GM12874 (cell line): ENCODE measurements at regions not wholly inside any gene's neighbourhood (a gene's known extent, or its start where the extent isn't known, plus 50 kb on each side); places are given as distances from the start of the nearest gene placed in this dataset.

Experiments used
- TF ChIP-seq, protein P1 (sequence below): IDR thresholded peaks from 2 replicates; pipeline ENCODE4 v1.5.1; 2011; ENCODE audit warnings: low read depth, mild to moderate bottlenecking, control low read depth, low read length, moderate library complexity; ENCODE audit not compliant: insufficient read depth

DNA sequence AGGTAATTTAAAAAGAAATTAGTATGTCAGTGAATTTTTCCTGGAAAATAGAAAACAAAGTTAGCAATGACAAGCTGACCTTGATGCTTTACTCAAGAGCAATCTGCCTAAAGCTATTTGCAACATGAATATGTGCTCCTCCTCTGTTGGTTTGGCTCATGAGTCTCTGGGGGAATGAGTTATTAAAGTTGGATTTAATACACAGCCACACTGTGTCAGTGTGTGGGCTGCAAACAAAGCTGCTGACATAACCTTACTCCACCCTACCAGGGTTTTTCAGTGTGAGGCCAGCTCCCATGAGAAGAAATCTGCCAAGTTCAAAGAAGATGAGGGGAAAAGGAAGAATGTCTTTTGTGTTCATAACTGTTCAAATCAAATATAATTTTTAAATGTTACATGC, 280.5 kb downstream of the TLL1 start:
- TF ChIP-seq, protein P1, sequence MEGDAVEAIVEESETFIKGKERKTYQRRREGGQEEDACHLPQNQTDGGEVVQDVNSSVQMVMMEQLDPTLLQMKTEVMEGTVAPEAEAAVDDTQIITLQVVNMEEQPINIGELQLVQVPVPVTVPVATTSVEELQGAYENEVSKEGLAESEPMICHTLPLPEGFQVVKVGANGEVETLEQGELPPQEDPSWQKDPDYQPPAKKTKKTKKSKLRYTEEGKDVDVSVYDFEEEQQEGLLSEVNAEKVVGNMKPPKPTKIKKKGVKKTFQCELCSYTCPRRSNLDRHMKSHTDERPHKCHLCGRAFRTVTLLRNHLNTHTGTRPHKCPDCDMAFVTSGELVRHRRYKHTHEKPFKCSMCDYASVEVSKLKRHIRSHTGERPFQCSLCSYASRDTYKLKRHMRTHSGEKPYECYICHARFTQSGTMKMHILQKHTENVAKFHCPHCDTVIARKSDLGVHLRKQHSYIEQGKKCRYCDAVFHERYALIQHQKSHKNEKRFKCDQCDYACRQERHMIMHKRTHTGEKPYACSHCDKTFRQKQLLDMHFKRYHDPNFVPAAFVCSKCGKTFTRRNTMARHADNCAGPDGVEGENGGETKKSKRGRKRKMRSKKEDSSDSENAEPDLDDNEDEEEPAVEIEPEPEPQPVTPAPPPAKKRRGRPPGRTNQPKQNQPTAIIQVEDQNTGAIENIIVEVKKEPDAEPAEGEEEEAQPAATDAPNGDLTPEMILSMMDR = no peak

DNA sequence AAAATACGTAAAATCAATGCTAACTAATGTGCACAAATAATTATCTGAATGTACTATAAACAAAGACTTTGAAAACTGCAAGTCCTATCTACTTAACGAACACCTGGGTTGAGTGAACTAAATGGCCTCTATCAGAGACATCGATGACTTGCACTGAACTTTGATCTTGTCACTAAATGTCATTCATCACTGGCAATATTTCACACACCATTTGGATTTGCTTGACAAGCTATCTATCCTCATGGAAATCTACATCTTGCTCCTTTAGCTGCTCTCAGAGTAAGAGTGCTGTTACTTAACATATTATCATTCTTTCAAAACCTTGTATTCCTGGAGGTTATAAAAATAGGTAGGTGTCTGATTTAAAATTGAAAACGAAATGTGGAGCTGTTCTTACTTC, 289.3 kb downstream of the TLL1 start:
- TF ChIP-seq, protein P1 = no peak

DNA sequence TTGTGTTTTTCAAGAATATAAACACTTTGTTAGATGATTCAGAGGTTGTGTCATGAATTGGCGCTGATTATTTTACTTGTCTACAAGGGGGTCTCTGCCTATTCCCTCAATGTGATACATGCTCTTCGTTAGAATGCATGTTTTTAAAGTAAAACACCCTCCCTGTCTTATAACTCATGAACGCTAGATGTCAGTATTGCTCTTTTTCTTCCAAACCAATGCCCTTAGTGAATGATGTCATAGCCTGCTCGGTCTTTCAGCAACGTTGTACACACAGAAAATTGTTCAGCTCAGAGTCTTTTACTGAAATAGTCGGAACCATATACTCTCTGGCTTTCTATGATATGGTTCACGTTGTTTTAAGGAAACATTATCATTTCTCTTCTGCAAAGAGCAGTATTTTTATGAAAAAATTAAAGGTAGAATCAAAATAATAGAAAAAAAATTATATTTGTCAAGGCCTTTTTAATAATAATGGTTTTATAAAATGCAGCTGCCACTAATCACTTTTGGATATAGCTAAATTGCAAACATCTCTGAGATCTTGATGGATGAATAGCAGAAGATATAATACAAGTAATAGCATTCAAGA, 292.9 kb downstream of the TLL1 start:
- TF ChIP-seq, protein P1 = peak; percentile 57

DNA sequence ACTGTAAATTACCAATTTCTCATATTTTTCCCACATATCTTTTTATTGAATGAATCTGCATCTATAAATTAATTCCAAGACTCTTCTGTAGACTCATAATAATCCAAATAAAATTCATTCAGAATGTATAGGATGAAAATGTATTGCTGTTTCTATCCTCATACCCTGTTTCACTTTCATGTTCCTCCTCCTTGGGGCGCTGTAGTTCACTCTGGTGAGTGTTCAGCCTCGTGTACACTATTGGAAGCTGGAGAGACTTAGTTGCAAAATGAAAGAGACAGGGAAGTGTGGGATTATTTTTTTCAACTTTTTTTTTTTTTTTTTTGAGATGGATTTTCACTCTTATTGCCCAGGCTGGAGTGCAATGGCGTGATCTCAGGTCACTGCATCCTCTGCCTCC, 296.1 kb downstream of the TLL1 start:
- TF ChIP-seq, protein P1 = peak; percentile 37; the same call in 1 of the 2 replicates

DNA sequence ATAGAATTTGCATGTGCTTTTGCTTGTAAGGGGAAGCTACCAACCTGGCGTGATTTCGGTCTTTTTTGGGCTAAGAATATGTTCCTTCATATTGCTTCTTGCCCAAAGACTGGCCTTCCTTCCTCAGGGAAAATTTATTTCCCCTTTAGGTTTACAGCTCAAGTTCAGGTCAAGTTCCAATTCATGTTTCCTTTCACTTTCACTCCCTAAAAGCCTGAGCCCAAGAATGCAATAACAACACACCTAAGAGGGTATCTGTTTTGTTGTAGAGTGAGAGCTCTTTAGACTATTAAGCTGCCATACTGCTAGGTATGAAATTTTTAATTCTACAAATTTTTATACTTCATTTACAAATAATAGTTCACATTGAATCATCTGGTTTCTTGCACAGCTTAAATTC, 299.6 kb downstream of the TLL1 start:
- TF ChIP-seq, protein P1 = no peak

DNA sequence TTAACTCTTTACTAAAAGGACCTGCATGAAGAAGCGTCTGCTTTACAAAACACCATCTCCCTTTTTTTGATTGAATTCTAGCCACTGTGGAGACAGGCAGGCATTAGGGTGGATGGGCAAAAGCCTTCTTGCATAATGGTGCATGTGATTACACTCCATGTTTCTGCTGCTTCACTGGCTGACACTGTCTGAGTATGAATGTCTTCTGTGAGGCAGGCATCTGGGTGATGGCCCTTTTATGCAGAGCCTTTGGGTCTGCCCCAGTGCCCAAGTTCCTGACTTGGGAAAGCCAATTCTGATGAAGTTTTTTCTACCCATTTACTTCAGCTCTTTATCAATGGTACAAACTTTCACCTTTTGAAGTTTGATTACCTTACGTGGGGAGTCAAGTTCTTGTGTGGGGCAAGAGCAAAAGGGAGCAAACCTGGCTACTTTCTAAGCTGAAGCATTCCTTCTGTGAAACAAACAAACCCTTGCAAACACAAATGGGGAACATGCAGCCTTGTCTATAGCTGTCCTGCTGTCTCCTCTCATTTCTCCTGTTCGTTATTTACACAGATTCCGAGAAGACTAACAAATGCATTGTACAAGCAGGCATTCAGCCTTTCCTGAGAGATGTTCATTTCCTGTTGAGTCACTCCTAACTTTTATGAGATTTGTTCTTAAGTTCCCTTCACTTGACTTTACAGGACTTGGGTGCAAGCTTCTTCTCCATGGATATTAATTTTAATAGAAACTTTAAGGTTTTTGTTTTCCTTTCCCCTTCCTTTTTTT, 301.9 kb downstream of the TLL1 start:
- TF ChIP-seq, protein P1 = no peak

DNA sequence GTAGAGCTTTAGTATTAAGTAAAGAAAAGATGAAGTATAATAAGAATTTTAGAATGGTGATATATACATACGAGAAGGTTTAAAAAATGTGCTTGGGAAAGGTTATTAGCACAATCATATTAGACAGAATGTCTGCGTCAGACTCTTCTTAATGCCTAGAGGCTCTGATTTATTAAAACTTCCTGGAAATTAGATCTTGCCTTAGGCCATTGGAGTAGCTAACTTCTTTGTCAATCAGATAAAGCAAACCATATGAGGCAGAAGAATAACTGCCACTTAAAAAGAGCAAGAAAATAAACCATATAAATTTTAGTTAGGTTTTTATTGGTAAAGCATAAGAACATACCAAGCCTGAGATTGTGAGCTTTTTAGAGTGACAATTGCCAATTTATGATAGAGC, 309.1 kb downstream of the TLL1 start:
- TF ChIP-seq, protein P1 = no peak
